Thyroid gland (tissue), 4 donors: ENCODE measurements at regions not wholly inside any gene's neighbourhood (a gene's known extent, or its start where the extent isn't known, plus 50 kb on each side); places are given as distances from the start of the nearest gene placed in this dataset.

Experiments used
- CTCF ChIP-seq, 6 experiments: fragments of 200-600 bp in 3 of 6; fragments of 450-650 bp in 3 of 6; sonication (generic) in 3 of 6; IDR thresholded peaks; one replicate each; pipeline ENCODE4 v1.5.1; 2016 to 2019; ENCODE audit warnings: antibody characterized with exemption in 6 of 6, mild to moderate bottlenecking in 2 of 6, inconsistent platforms in 1 of 6, moderate library complexity in 1 of 6
- POLR2A ChIP-seq, 2 donors: fragments of 450-650 bp; IDR thresholded peaks; one replicate each; pipeline ENCODE4 v1.6.1; 2017; ENCODE audit warnings: antibody characterized with exemption in 2 of 2, mild to moderate bottlenecking in 2 of 2, moderate library complexity in 1 of 2

- TF ChIP-seq CTCF (IDR thresholded peaks at IDR 0.05) (no peak), POLR2A (IDR thresholded peaks at IDR 0.05) (no peak)
Measured at GRCh38 chr16:13594823-13595222, 325.1 kb upstream of the ERCC4 start.
